ENCODE measurements at regions not wholly inside any gene's neighbourhood (a gene's known extent, or its start where the extent isn't known, plus 50 kb on each side); places are given as distances from the start of the nearest gene placed in this dataset.

DNA sequence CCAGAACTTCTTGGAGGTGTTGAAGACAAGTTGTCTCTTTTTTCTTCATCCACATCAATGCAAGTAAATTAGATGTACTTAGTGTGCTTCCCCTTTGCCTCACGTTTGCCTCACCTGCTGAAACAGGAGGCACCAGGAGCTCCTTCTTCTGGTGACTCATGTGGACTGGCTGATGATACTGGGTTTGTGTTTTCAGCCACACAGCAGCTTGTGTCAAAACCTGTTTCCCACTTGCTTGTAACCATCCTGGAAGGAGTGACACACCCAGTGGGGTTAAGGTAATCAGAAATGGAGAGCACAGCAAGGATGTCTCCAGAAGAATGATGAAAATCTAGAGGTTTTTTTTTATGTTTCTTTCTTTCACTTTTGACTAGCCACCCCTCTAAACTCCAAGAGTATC lies 143.3 kb upstream of the RBMS3 start:
- no peak overlapping the region for H3K4me3 ChIP-seq (ENCODE audit: low read depth in 2 of 2, low read length in 2 of 2)
- no peaks in the 10 kb centered on the region for H3K9me3 ChIP-seq (ENCODE audit: control insufficient read depth, insufficient read depth, low read depth, low read length)
- TF ChIP-seq POLR2AphosphoS5 (IDR thresholded peaks at IDR 0.05; ENCODE audit: low read depth, low read length) (no peak), TCF7L2 (IDR thresholded peaks at IDR 0.05; ENCODE audit: low read depth, low read length) (no peak), SIN3A (IDR thresholded peaks at IDR 0.05; ENCODE audit: borderline replicate concordance, insufficient read depth, low read depth, low read length) (no peak)
- TF ChIP-seq, protein P1, sequence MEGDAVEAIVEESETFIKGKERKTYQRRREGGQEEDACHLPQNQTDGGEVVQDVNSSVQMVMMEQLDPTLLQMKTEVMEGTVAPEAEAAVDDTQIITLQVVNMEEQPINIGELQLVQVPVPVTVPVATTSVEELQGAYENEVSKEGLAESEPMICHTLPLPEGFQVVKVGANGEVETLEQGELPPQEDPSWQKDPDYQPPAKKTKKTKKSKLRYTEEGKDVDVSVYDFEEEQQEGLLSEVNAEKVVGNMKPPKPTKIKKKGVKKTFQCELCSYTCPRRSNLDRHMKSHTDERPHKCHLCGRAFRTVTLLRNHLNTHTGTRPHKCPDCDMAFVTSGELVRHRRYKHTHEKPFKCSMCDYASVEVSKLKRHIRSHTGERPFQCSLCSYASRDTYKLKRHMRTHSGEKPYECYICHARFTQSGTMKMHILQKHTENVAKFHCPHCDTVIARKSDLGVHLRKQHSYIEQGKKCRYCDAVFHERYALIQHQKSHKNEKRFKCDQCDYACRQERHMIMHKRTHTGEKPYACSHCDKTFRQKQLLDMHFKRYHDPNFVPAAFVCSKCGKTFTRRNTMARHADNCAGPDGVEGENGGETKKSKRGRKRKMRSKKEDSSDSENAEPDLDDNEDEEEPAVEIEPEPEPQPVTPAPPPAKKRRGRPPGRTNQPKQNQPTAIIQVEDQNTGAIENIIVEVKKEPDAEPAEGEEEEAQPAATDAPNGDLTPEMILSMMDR (IDR thresholded peaks at IDR 0.05) = no peak
- TF ChIP-seq, protein P2, sequence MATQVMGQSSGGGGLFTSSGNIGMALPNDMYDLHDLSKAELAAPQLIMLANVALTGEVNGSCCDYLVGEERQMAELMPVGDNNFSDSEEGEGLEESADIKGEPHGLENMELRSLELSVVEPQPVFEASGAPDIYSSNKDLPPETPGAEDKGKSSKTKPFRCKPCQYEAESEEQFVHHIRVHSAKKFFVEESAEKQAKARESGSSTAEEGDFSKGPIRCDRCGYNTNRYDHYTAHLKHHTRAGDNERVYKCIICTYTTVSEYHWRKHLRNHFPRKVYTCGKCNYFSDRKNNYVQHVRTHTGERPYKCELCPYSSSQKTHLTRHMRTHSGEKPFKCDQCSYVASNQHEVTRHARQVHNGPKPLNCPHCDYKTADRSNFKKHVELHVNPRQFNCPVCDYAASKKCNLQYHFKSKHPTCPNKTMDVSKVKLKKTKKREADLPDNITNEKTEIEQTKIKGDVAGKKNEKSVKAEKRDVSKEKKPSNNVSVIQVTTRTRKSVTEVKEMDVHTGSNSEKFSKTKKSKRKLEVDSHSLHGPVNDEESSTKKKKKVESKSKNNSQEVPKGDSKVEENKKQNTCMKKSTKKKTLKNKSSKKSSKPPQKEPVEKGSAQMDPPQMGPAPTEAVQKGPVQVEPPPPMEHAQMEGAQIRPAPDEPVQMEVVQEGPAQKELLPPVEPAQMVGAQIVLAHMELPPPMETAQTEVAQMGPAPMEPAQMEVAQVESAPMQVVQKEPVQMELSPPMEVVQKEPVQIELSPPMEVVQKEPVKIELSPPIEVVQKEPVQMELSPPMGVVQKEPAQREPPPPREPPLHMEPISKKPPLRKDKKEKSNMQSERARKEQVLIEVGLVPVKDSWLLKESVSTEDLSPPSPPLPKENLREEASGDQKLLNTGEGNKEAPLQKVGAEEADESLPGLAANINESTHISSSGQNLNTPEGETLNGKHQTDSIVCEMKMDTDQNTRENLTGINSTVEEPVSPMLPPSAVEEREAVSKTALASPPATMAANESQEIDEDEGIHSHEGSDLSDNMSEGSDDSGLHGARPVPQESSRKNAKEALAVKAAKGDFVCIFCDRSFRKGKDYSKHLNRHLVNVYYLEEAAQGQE (IDR thresholded peaks at IDR 0.05; ENCODE audit: insufficient read depth in 1 of 2, low read depth in 2 of 2, low read length in 1 of 2) = no peak
- DNase-seq (ENCODE audit: low read depth, low spot score) (no peak), ATAC-seq (no peak)
- in situ Hi-C loops (cut with HindIII; ENCODE audit: low pct_unique_long_range_greater_than_20kb, low sequenced_read_pairs) (no loop called here), intact Hi-C loops (cut with micrococcal nuclease; ENCODE audit: unreplicated experiment) (no loop called here)
- H3K36me3 ChIP-seq (ENCODE audit: control insufficient read depth, insufficient read depth, low read length) = no peaks in the 10 kb centered on the region
- BruUV-seq (replicated peaks) = no TSS peak
- ChIA-PET POLR2A (no interaction called here), CTCF (no interaction called here)
- no peaks in the 10 kb centered on the region for H3K27me3 ChIP-seq (ENCODE audit: control insufficient read depth, insufficient read depth, low read length)
- no peak overlapping the region for H3K27ac ChIP-seq (ENCODE audit: low read length)
- H3K4me1 ChIP-seq (ENCODE audit: control insufficient read depth, insufficient read depth, low read length) = no peaks in the 10 kb centered on the region

DNA sequence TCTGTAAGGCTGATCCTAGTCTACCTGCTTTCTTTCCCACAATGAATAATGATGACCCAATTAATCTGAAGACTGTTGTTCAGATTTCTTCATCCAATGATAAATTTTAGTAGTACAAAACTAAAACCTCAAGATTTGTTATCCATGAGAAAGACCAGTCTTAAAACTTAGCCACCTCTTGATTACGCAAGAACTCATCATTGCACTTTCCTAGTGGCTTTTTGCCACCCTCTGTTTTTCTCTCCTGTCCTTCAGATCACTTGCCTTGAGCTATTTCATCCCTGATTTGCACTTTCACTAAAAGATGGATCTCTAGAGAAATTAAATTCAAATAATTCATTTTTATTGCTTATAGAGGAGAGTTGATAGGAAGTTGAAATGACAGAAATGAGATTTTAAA lies 142.7 kb upstream of the RBMS3 start:
- Histone ChIP-seq H3K4me1 (ENCODE audit: control insufficient read depth, insufficient read depth, low read length) (no peaks in the 10 kb centered on the region), H3K9me3 (ENCODE audit: control insufficient read depth, insufficient read depth, low read depth, low read length) (no peaks in the 10 kb centered on the region), H3K27me3 (ENCODE audit: control insufficient read depth, insufficient read depth, low read length) (no peaks in the 10 kb centered on the region), H3K27ac (ENCODE audit: low read length) (no peak overlapping the region), H3K36me3 (ENCODE audit: control insufficient read depth, insufficient read depth, low read length) (no peaks in the 10 kb centered on the region), H3K4me3 (ENCODE audit: low read depth in 2 of 2, low read length in 2 of 2) (no peak overlapping the region)
- POLR2A ChIA-PET = no interaction called here
- ATAC-seq (no peak), DNase-seq (ENCODE audit: low read depth, low spot score) (no peak)
- in situ Hi-C loops (cut with HindIII; ENCODE audit: low pct_unique_long_range_greater_than_20kb, low sequenced_read_pairs) (no loop called here), intact Hi-C loops (cut with micrococcal nuclease; ENCODE audit: unreplicated experiment) (no loop called here)
- CTCF ChIA-PET = no interaction called here
- no TSS peak for BruUV-seq (replicated peaks)
- TF ChIP-seq POLR2AphosphoS5 (IDR thresholded peaks at IDR 0.05; ENCODE audit: low read depth, low read length) = no peak
- TF ChIP-seq, protein P2 (IDR thresholded peaks at IDR 0.05; ENCODE audit: insufficient read depth in 1 of 2, low read depth in 2 of 2, low read length in 1 of 2) = no peak
- TF ChIP-seq SIN3A (IDR thresholded peaks at IDR 0.05; ENCODE audit: borderline replicate concordance, insufficient read depth, low read depth, low read length) = no peak
- no peak for TF ChIP-seq TCF7L2 (IDR thresholded peaks at IDR 0.05; ENCODE audit: low read depth, low read length)
- TF ChIP-seq, protein P1 (IDR thresholded peaks at IDR 0.05) = no peak
